ENCODE measurements at regions not wholly inside any gene's neighbourhood (a gene's known extent, or its start where the extent isn't known, plus 50 kb on each side); places are given as distances from the start of the nearest gene placed in this dataset.

DNA sequence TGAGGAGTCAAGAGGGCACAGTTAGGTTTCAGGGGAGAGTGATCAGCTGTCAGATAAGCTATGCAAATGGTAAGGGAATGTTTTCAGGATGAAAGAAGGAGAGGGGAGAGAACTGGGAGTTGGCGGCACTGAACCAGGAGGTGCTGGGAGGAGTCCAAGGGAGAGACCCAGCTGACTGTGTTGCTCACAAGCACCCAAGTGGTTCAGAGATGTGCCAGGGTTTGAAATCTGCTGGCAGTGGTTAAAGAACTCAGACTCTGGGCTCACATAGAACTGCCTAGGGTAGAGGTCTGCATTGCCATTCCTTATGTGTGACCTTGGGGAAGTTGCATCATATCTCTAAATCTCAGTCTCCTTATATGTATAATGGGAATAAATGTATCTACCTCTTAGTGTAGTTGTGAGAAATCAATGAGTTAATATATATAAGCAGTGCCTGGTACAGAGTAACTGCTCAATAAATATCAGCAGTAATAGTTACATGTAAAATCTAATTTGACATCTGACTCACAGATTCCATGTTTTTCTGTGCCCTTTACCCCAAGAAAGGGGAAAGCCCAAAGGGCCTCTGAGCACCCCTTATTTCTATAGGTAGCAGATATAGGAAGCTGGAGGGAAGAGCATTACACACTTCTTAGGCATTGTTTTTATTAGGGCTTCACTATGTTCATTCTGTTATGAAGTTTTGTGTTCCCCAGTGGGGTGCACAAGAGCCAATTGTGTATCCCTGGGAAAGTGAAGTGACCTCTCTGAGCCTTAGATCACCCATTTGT lies 66.9 kb upstream of the SESN3 start:
- TF ChIP-seq CTCF (IDR thresholded peaks at IDR 0.05; ENCODE audit: poor library complexity) (no peak), EZH2phosphoT487 (IDR thresholded peaks at IDR 0.05; ENCODE audit: low read depth, severe bottlenecking, unreplicated experiment) (no peak)
